ENCODE measurements at regions not wholly inside any gene's neighbourhood (a gene's known extent, or its start where the extent isn't known, plus 50 kb on each side); places are given as distances from the start of the nearest gene placed in this dataset.

GRCh38 chr6:19268718-19269117, 568.5 kb upstream of the ID4 start:
- H3K9me3 ChIP-seq (ENCODE audit: control insufficient read depth in 3 of 3, low read length in 3 of 3): no peaks in the 10 kb centered on the region
- no peak overlapping the region for H3K4me3 ChIP-seq (ENCODE audit: low read length in 3 of 3)
- no peak overlapping the region for H3K9ac ChIP-seq (ENCODE audit: low read depth in 1 of 3, low read length in 3 of 3)
- no peak overlapping the region for H3K27ac ChIP-seq (ENCODE audit: low read depth, low read length)
- no peaks in the 10 kb centered on the region for H3K27me3 ChIP-seq (ENCODE audit: control insufficient read depth in 3 of 3, insufficient read depth in 3 of 3, low read length in 3 of 3)
- no peaks in the 10 kb centered on the region for H3K36me3 ChIP-seq (ENCODE audit: control insufficient read depth in 3 of 3, insufficient read depth in 3 of 3, low read length in 3 of 3)
- H3K4me1 ChIP-seq (ENCODE audit: control insufficient read depth in 3 of 3, insufficient read depth in 3 of 3, low read length in 3 of 3): no peaks in the 10 kb centered on the region

- no peak overlapping the region for H3K9ac ChIP-seq (ENCODE audit: low read depth in 1 of 3, low read length in 3 of 3)
- H3K4me3 ChIP-seq (ENCODE audit: low read length in 3 of 3): no peak overlapping the region
- no peaks in the 10 kb centered on the region for H3K4me1 ChIP-seq (ENCODE audit: control insufficient read depth in 3 of 3, insufficient read depth in 3 of 3, low read length in 3 of 3)
- no peaks in the 10 kb centered on the region for H3K27me3 ChIP-seq (ENCODE audit: control insufficient read depth in 3 of 3, insufficient read depth in 3 of 3, low read length in 3 of 3)
- no peaks in the 10 kb centered on the region for H3K9me3 ChIP-seq (ENCODE audit: control insufficient read depth in 3 of 3, low read length in 3 of 3)
- H3K27ac ChIP-seq (ENCODE audit: low read depth, low read length): no peak overlapping the region
- no peaks in the 10 kb centered on the region for H3K36me3 ChIP-seq (ENCODE audit: control insufficient read depth in 3 of 3, insufficient read depth in 3 of 3, low read length in 3 of 3)
Measured at GRCh38 chr6:19269341-19269898, 567.8 kb upstream of the ID4 start.

DNA sequence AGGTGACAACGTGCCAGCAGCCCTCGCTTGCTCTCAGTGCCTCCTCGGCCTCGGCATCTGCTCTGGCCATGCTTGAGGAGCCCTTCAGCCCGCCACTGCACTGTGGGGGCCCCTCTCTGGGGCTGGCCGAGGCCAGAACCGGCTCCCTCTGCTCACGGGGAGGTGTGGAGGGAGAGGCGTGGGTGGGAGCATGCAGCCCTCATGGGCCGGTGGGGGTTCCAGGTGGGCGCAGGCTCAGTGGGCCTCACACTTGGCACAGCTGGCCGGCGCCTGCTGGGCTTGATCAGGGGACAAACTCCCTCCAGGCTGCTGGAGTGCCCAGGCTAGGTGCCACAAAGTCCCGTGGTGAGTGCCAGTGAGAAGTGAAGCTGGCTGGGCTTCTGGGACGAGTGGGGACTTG, 566.6 kb upstream of the ID4 start:
- Histone ChIP-seq H3K27ac (ENCODE audit: low read depth, low read length) (no peak overlapping the region), H3K4me3 (ENCODE audit: low read length in 3 of 3) (no peak overlapping the region), H3K27me3 (ENCODE audit: control insufficient read depth in 3 of 3, insufficient read depth in 3 of 3, low read length in 3 of 3) (no peaks in the 10 kb centered on the region), H3K36me3 (ENCODE audit: control insufficient read depth in 3 of 3, insufficient read depth in 3 of 3, low read length in 3 of 3) (no peaks in the 10 kb centered on the region), H3K9me3 (ENCODE audit: control insufficient read depth in 3 of 3, low read length in 3 of 3) (no peaks in the 10 kb centered on the region), H3K9ac (ENCODE audit: low read depth in 1 of 3, low read length in 3 of 3) (no peak overlapping the region), H3K4me1 (ENCODE audit: control insufficient read depth in 3 of 3, insufficient read depth in 3 of 3, low read length in 3 of 3) (no peaks in the 10 kb centered on the region)

DNA sequence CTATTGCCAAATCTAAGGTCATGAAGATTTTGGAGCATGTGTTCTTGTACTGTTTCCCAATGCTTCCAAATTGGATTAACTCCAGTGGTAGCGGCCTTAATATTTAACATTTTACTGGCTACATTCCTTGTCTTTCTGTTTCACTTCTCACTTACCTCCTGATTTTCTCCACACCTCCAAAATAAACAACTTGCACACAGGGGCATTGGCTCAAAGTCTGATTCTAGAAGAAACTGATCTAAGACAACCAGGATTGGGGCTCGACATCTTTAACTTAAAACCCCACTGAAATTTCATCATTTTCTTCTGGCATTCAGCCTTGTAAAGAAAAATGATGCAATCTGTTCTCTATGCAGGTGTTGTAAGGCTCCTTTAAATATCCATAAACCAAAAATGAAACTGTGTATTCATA, 557.9 kb upstream of the ID4 start:
- no peaks in the 10 kb centered on the region for H3K4me1 ChIP-seq (ENCODE audit: control insufficient read depth in 3 of 3, insufficient read depth in 3 of 3, low read length in 3 of 3)
- no peaks in the 10 kb centered on the region for H3K27me3 ChIP-seq (ENCODE audit: control insufficient read depth in 3 of 3, insufficient read depth in 3 of 3, low read length in 3 of 3)
- no peaks in the 10 kb centered on the region for H3K9me3 ChIP-seq (ENCODE audit: control insufficient read depth in 3 of 3, low read length in 3 of 3)
- H3K27ac ChIP-seq (ENCODE audit: low read depth, low read length): no peak overlapping the region
- H3K9ac ChIP-seq (ENCODE audit: low read depth in 1 of 3, low read length in 3 of 3): no peak overlapping the region
- no peak overlapping the region for H3K4me3 ChIP-seq (ENCODE audit: low read length in 3 of 3)
- no peaks in the 10 kb centered on the region for H3K36me3 ChIP-seq (ENCODE audit: control insufficient read depth in 3 of 3, insufficient read depth in 3 of 3, low read length in 3 of 3)

GRCh38 chr6:19287928-19288327, 549.2 kb upstream of the ID4 start:
- no peaks in the 10 kb centered on the region for H3K36me3 ChIP-seq (ENCODE audit: control insufficient read depth in 3 of 3, insufficient read depth in 3 of 3, low read length in 3 of 3)
- no peak overlapping the region for H3K27ac ChIP-seq (ENCODE audit: low read depth, low read length)

DNA sequence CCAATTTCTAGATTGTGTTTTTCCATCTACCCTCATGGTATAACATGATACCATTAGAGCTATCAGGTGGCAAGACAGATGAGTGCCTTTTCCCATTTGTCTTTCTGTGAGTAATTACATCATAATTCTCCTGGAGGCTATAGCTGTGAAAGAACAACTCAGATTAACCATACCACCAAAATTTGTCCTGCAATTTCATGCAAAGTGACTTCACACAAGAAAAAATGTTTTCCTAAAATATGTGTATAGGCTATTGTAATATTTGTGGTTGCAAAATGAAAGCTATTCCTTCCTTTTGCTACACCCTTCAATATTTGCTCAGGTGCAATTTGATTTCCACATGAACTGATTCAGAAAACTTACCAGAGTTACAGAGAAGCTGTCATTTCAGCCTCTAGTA, 547.7 kb upstream of the ID4 start:
- Histone ChIP-seq H3K4me1 (ENCODE audit: control insufficient read depth in 3 of 3, insufficient read depth in 3 of 3, low read length in 3 of 3) (peaks cover 0 to 6% (median 3%) of the 10 kb centered on the region in 3 donors), H3K27me3 (ENCODE audit: control insufficient read depth in 3 of 3, insufficient read depth in 3 of 3, low read length in 3 of 3) (no peaks in the 10 kb centered on the region), H3K27ac (ENCODE audit: low read depth, low read length) (no peak overlapping the region), H3K9ac (ENCODE audit: low read depth in 1 of 3, low read length in 3 of 3) (no peak overlapping the region), H3K36me3 (ENCODE audit: control insufficient read depth in 3 of 3, insufficient read depth in 3 of 3, low read length in 3 of 3) (no peaks in the 10 kb centered on the region), H3K9me3 (ENCODE audit: control insufficient read depth in 3 of 3, low read length in 3 of 3) (no peaks in the 10 kb centered on the region), H3K4me3 (ENCODE audit: low read length in 3 of 3) (no peak overlapping the region)

More at GRCh38 chr6:19287928-19288327, 549.2 kb upstream of the ID4 start:
- H3K9ac ChIP-seq (ENCODE audit: low read depth in 1 of 3, low read length in 3 of 3): no peak overlapping the region
- H3K27me3 ChIP-seq (ENCODE audit: control insufficient read depth in 3 of 3, insufficient read depth in 3 of 3, low read length in 3 of 3): no peaks in the 10 kb centered on the region
- H3K4me3 ChIP-seq (ENCODE audit: low read length in 3 of 3): no peak overlapping the region
- peaks cover 0 to 6% (median 3%) of the 10 kb centered on the region in 3 donors for H3K4me1 ChIP-seq (ENCODE audit: control insufficient read depth in 3 of 3, insufficient read depth in 3 of 3, low read length in 3 of 3)
- no peaks in the 10 kb centered on the region for H3K9me3 ChIP-seq (ENCODE audit: control insufficient read depth in 3 of 3, low read length in 3 of 3)

GRCh38 chr6:19297880-19298279, 539.3 kb upstream of the ID4 start:
- Histone ChIP-seq H3K36me3 (ENCODE audit: control insufficient read depth in 3 of 3, insufficient read depth in 3 of 3, low read length in 3 of 3) (no peaks in the 10 kb centered on the region), H3K9me3 (ENCODE audit: control insufficient read depth in 3 of 3, low read length in 3 of 3) (no peaks in the 10 kb centered on the region), H3K27ac (ENCODE audit: low read depth, low read length) (no peak overlapping the region), H3K9ac (ENCODE audit: low read depth in 1 of 3, low read length in 3 of 3) (no peak overlapping the region), H3K4me1 (ENCODE audit: control insufficient read depth in 3 of 3, insufficient read depth in 3 of 3, low read length in 3 of 3) (peaks cover 0 to 5% (median 5%) of the 10 kb centered on the region in 3 donors), H3K4me3 (ENCODE audit: low read length in 3 of 3) (no peak overlapping the region), H3K27me3 (ENCODE audit: control insufficient read depth in 3 of 3, insufficient read depth in 3 of 3, low read length in 3 of 3) (no peaks in the 10 kb centered on the region)

- no peak overlapping the region for H3K4me3 ChIP-seq (ENCODE audit: low read length in 3 of 3)
- H3K4me1 ChIP-seq (ENCODE audit: control insufficient read depth in 3 of 3, insufficient read depth in 3 of 3, low read length in 3 of 3): peaks cover 0 to 7% (median 5%) of the 10 kb centered on the region in 3 donors
- no peak overlapping the region for H3K9ac ChIP-seq (ENCODE audit: low read depth in 1 of 3, low read length in 3 of 3)
- H3K36me3 ChIP-seq (ENCODE audit: control insufficient read depth in 3 of 3, insufficient read depth in 3 of 3, low read length in 3 of 3): no peaks in the 10 kb centered on the region
- no peak overlapping the region for H3K27ac ChIP-seq (ENCODE audit: low read depth, low read length)
- no peaks in the 10 kb centered on the region for H3K27me3 ChIP-seq (ENCODE audit: control insufficient read depth in 3 of 3, insufficient read depth in 3 of 3, low read length in 3 of 3)
- H3K9me3 ChIP-seq (ENCODE audit: control insufficient read depth in 3 of 3, low read length in 3 of 3): no peaks in the 10 kb centered on the region
Measured at GRCh38 chr6:19298421-19298820, 538.7 kb upstream of the ID4 start.

DNA sequence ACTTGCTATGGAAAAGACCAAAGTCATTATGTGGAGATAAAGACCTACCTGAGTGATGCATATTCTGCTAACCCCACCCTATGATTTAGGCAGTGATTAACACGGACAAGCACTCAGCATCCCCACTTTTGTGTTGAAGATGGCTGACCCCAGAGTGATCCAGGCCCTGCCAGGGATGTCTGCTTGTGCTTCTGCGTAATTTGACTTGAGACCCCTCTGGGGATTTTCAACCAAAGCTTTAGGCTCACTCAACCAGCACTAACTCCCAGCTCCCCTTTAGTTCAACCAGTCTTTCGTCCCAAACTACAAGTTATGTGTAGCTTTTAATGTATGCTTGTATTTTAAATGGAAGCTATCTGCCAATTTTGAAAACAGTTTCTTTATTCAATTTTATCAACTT, 538.0 kb upstream of the ID4 start:
- no peak overlapping the region for H3K9ac ChIP-seq (ENCODE audit: low read depth in 1 of 3, low read length in 3 of 3)
- H3K36me3 ChIP-seq (ENCODE audit: control insufficient read depth in 3 of 3, insufficient read depth in 3 of 3, low read length in 3 of 3): no peaks in the 10 kb centered on the region
- no peaks in the 10 kb centered on the region for H3K9me3 ChIP-seq (ENCODE audit: control insufficient read depth in 3 of 3, low read length in 3 of 3)
- H3K4me1 ChIP-seq (ENCODE audit: control insufficient read depth in 3 of 3, insufficient read depth in 3 of 3, low read length in 3 of 3): peaks cover 0 to 13% (median 9%) of the 10 kb centered on the region in 3 donors
- no peak overlapping the region for H3K4me3 ChIP-seq (ENCODE audit: low read length in 3 of 3)
- no peaks in the 10 kb centered on the region for H3K27me3 ChIP-seq (ENCODE audit: control insufficient read depth in 3 of 3, insufficient read depth in 3 of 3, low read length in 3 of 3)
- H3K27ac ChIP-seq (ENCODE audit: low read depth, low read length): no peak overlapping the region

DNA sequence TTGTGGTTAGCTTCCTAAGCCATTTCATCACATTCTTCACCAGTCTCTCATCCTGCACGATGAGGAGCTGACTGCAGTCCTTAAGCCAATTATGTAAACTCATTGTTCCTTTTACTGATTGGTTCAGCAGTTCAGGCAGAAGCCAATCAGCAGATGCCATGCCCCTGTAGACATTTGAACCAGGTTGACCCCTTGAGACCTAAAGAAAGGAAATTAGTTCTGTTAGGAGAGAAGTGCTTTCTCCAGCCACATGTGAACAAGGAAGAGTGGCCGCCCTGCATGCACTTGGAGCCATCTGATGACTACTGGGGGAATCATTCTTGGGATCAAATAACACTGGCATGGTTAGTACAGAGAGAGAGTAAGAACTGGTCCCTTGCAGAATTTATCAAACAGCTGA, 535.2 kb upstream of the ID4 start:
- no peak overlapping the region for H3K27ac ChIP-seq (ENCODE audit: low read depth, low read length)
- no peaks in the 10 kb centered on the region for H3K9me3 ChIP-seq (ENCODE audit: control insufficient read depth in 3 of 3, low read length in 3 of 3)
- H3K36me3 ChIP-seq (ENCODE audit: control insufficient read depth in 3 of 3, insufficient read depth in 3 of 3, low read length in 3 of 3): no peaks in the 10 kb centered on the region
- peaks cover 0 to 13% (median 9%) of the 10 kb centered on the region in 3 donors for H3K4me1 ChIP-seq (ENCODE audit: control insufficient read depth in 3 of 3, insufficient read depth in 3 of 3, low read length in 3 of 3)
- H3K4me3 ChIP-seq (ENCODE audit: low read length in 3 of 3): no peak overlapping the region
- no peaks in the 10 kb centered on the region for H3K27me3 ChIP-seq (ENCODE audit: control insufficient read depth in 3 of 3, insufficient read depth in 3 of 3, low read length in 3 of 3)
- no peak overlapping the region for H3K9ac ChIP-seq (ENCODE audit: low read depth in 1 of 3, low read length in 3 of 3)

Data from skeletal muscle tissue (tissue), 3 donors.